Cerebellar cortex (tissue), 1 donor: ENCODE measurements at regions not wholly inside any gene's neighbourhood (a gene's known extent, or its start where the extent isn't known, plus 50 kb on each side); places are given as distances from the start of the nearest gene placed in this dataset.

ENCODE experiments used
- DNase-seq: peaks from one replicate; pipeline ENCODE4 v3.0.0-alpha.2; 2015; ENCODE audit warnings: low spot score

GRCh38 chr3:40701016-40701588, 176.3 kb downstream of the ZNF621 start:
- no peak for DNase-seq

- DNase-seq: no peak
Measured at GRCh38 chr3:40704224-40704623, 179.5 kb downstream of the ZNF621 start.

DNA sequence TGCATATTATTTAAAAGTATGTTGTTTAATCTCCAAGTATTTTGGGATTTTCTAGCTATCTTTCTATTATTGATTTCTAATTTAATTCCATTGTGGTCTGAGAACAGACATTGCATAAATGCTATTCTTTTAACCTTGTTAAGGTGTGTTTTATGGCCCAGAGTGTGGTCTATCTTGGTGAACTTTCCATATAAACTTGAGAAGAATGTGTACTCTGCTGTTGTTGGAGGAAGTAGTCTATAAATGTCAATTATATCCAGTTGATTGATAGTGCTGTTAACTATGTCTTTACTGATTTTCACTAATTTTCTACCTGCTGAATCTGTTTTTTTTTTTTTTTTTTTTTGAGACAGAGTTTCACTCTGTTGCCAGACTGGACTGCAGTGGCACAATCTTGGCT, 180.9 kb downstream of the ZNF621 start:
- DNase-seq: no peak

- peak; percentile 97 for DNase-seq
Measured at GRCh38 chr3:40713306-40713705, 188.5 kb downstream of the ZNF621 start.

DNA sequence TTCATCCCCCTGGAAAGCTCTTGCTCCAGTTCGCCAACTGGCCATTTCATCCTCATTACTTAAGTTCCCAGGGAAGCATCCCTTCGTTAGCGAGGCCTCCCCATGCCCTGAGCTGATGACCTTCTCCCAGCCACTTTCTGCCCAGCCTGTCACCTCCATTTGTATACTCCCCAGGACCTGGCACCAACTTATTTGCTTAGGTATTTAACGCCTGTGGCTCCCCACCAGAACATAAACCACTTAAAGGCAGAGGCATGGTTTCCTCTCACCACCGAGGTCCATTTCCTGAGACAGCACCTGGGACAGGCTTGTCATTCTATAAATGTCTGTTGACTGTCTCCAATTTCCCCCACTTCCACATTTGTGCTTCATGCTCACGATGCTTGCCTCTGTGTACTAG, 189.0 kb downstream of the ZNF621 start:
- DNase-seq: peak; percentile 93

- DNase-seq: no peak
Measured at GRCh38 chr3:40714771-40715345, 190.1 kb downstream of the ZNF621 start.

GRCh38 chr3:40715551-40715950, 190.8 kb downstream of the ZNF621 start:
- no peak for DNase-seq

- DNase-seq: no peak
Measured at GRCh38 chr3:40717471-40717870, 192.7 kb downstream of the ZNF621 start.

GRCh38 chr3:40718209-40718608, 193.4 kb downstream of the ZNF621 start:
- no peak for DNase-seq

DNA sequence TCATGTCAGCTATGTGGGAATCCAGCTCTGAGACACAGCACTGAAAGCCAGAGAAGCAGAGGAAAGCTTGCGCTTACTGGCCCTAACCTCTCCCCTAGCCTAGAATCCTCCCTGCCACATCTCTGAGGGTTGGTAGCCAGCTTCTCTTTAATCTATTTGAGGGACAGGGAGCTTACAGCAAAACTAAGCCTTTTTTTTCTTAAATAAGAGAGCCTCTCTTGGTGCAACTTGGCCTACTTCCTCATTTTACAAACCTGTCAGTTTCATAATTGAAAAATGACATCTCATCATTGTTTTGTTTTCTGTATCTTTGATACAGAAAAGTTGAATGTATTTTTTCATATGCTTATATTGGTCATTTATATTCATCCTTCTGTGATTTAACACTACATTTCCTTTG, 193.9 kb downstream of the ZNF621 start:
- no peak for DNase-seq

DNA sequence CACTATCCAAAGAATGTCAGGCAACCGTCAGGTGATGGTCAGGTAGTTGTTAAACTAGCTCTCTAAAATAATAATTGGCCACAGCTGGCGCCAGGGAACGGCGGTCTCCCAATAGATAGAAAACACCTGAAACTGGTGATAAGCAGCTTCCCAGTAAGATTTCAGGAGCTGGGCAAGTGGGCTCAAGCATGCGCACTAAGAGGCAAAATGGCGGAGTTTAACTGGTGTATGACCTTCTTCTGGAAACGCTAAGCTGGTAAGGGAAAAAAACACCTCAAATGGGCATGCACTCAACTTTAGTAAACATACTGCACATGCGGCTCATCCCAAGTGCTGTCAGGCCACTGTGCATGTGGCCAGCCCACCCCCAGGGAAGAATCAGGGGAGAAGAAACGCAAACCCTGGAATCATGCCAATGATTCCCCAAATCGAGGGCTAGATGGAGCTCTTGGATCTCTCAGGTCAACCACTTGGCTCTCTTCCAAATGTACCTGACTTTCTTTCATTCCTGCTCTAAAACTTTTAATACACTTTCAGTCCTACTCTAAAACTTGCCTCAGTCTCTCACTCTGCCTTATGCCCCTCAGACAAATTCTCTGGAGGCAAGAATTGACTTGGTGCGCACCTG, 195.0 kb downstream of the ZNF621 start:
- DNase-seq: peak; percentile 61

- no peak for DNase-seq
Measured at GRCh38 chr3:40720341-40720740, 195.6 kb downstream of the ZNF621 start.

- DNase-seq: no peak
Measured at GRCh38 chr3:40720863-40721262, 196.1 kb downstream of the ZNF621 start.

DNA sequence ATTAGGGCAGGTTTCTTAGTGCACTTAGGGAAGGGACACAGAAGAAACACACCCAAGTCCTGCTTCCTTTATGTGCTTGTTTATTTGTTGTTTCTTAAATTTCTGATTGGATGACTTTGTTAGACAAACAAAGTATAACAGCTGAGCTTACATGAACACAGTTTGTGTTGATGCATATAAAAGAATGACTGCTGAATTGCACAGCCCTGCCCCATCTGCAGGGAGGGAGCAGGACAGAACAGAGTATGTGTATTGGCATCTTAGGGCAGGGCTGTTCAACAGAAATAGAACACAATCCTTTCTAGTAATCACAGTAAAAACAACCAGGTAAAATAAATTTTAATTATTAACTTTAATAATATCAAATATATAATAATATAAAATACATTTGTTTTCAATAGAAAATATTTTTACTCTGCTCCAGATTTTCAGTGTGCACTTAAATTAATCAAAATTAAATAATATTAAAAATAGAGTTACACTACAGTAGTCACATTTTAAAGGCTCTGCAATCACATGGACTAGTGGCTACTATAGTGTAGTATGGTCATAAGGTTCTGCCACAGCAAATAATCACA, 198.4 kb downstream of the ZNF621 start:
- no peak for DNase-seq

DNA sequence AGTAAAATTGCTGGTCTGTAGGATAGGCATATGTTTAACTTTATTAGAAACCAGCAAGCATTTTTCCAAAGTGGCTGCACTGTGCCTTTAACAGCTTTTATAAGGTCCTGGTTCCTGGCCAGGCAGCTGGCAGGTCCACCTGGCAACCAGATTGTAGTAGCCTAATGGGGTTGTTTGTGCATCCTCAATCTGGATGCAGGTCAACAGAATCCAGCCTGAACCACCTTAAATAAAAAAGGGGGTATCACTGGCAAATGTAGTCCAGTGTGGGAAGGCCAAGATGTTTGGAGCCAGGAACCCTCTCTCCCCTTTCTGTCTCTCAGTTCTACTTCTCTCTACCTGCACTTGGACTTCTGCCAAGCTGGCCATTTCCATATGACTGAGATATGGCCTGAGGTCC, 200.3 kb downstream of the ZNF621 start:
- DNase-seq: peak; percentile 97

- no peak for DNase-seq
Measured at GRCh38 chr3:40731445-40731844, 206.7 kb downstream of the ZNF621 start.

DNA sequence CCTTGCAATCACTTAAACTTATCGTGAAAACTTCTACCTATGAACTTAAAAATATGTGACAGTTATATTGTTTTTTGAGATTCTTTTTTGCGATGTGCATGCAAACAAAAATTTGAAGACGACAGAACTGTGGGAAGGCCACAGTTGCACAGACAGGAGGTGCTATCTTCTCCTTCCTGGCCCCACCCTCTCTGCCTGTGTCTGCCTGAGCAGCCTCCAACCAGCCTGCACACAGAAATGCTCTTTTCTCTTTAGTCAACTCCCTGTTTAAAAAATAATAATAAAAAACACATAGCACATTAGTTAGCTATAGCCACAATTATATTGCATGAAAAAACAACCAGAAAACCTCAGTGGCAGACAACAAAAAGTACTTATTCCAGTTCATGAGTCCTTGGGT, 212.2 kb downstream of the ZNF621 start:
- DNase-seq: no peak

DNA sequence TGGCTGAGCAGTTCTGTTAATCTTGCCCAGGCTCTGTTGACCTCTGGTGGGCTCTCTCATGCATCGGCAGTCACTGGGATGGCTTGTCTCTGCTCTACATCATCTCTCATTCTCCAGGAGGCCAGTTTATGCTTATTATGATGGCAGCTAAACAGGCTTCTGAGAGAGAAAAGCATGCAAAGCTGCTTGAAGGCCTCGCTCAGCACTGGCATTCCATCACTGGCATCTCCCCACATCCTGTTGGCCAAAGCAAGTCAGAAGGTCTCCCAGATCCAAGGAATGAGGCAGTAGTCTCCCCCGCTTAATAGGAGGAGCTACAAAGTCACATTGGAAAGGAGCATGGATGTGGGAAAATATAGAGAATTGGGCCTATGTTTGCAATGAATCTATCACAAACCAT, 212.6 kb downstream of the ZNF621 start:
- no peak for DNase-seq

DNA sequence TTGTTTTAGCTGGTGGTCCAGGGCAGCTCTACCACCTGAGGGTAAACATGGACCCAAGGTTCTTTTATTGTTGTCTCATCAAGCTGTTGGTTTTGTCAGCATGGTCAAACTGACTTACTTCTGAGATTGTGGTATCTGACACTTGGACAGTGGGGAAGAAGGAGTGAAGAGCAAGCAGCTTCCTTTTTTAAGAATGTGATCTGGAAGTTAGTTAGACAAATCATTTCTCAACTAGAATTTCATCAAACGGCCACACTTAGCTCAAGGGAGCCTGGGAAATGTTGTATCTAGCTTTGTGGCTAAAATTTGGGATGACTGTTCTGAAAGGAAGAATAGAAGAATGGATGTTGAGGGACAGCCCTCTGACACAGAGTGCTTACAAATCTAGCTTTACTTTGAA, 215.2 kb downstream of the ZNF621 start:
- DNase-seq: no peak

DNA sequence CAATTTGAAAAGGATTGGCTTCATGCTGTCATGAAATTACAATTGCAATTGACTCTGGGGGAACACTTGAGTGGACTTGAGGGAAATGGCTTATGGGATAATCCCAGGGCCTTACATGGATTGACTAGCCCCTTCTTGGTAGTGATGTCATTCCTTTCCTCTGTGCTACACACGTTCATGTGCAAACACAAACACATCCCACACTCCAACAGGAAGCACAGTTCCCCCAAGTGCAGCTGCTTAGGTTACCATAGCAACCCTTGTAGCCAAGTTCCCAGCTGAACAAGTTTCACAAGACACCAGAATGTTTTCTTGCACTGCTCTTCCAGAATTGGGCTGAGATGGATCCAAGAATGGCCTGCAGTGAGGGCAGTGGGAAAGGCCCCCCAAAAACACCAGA, 217.0 kb downstream of the ZNF621 start:
- no peak for DNase-seq

DNA sequence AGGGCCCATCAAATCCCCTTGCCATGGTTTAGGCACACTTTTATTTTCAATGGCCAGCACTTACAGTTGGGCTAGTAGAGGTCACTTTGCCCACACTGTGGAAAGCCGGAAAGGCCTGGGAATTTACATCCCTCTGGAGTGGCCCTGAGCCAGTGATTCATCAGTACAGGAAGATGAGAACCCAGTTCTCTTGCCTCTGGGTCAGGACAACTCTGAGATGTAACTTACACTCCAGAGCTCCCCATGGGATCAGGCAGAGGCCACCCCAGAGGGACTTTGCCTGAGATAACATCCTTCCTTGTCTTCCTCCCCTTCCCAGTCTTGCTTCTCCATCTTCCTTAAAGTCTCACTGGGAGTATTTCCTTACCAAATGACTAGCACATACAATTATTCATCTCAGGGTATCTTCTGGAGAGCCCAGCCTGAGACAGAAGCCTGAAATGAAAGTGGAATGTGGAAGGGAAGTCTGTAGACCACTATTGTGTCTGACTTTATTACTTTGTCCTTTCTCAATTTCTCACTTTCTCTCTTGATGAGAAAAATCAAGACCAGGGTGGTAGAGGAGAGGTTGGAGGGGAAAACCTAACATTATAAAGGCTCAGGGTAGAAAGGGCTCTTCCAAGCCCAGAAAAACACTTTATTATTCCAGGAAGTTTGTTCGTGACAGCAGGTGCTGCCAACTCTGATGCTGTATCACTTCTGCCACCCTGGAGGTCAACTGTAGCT, 220.8 kb downstream of the ZNF621 start:
- DNase-seq: no peak

DNA sequence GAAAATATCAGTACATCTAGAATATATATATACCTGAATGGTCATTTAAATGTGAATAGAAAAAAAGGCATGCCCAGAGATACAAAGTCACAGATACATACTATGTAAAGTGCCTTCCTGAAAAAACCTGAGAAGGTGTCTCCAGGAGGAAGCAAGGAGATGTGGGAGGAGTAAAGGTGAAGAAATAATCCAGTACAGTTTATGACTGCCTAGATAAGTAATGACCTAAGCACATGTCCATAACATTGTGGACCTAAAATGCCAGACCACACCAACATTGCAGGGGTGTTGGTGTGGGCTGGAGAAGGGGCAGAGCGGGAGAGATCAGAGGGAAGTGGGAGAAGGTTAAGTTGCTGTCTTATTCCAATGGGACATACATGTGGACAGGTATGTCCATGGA, 226.9 kb downstream of the ZNF621 start:
- DNase-seq: no peak

GRCh38 chr3:40752492-40752891, 227.7 kb downstream of the ZNF621 start:
- DNase-seq: no peak
